ENCODE measurements at regions not wholly inside any gene's neighbourhood (a gene's known extent, or its start where the extent isn't known, plus 50 kb on each side); places are given as distances from the start of the nearest gene placed in this dataset.

GRCh38 chr5:116675626-116675910 is 100.9 kb upstream of the SEMA6A start:
- BruUV-seq (replicated peaks), result no TSS peak
- no peaks in the 10 kb centered on the region for H4K20me1 ChIP-seq (ENCODE audit: insufficient read depth)
- H3F3A ChIP-seq (ENCODE audit: insufficient read depth, low read depth), result no peaks in the 10 kb centered on the region
- H3K4me1 ChIP-seq (replicated peaks; ENCODE audit: insufficient read depth), result no peaks in the 10 kb centered on the region
- TF ChIP-seq CTCF (conservative IDR thresholded peaks at IDR 0.05) (no peak), EZH2 (IDR thresholded peaks at IDR 0.05; ENCODE audit: low read depth) (no peak)
- POLR2A ChIA-PET (ENCODE audit: unreplicated experiment), result no interaction called here
- no peaks in the 10 kb centered on the region for H3K27me3 ChIP-seq (ENCODE audit: insufficient read depth, low read depth)
- no peaks in the 10 kb centered on the region for H3K9me3 ChIP-seq (ENCODE audit: insufficient read depth, low read depth)
- H3K4me3 ChIP-seq, result no peak overlapping the region
- no peak overlapping the region for H3K4me2 ChIP-seq
- H3K27ac ChIP-seq, result no peak overlapping the region
- H3K79me2 ChIP-seq (ENCODE audit: low read depth), result no peaks in the 10 kb centered on the region
- no peaks in the 10 kb centered on the region for H3K36me3 ChIP-seq (ENCODE audit: low read depth)
- H2AFZ ChIP-seq, result no peak overlapping the region
- CTCF ChIA-PET, result no interaction called here
- intact Hi-C loops (cut with micrococcal nuclease; ENCODE audit: unreplicated experiment), result no loop called here
- H3K9me2 ChIP-seq (ENCODE audit: insufficient read depth), result no peaks in the 10 kb centered on the region
- no peak for DNase-seq

DNA sequence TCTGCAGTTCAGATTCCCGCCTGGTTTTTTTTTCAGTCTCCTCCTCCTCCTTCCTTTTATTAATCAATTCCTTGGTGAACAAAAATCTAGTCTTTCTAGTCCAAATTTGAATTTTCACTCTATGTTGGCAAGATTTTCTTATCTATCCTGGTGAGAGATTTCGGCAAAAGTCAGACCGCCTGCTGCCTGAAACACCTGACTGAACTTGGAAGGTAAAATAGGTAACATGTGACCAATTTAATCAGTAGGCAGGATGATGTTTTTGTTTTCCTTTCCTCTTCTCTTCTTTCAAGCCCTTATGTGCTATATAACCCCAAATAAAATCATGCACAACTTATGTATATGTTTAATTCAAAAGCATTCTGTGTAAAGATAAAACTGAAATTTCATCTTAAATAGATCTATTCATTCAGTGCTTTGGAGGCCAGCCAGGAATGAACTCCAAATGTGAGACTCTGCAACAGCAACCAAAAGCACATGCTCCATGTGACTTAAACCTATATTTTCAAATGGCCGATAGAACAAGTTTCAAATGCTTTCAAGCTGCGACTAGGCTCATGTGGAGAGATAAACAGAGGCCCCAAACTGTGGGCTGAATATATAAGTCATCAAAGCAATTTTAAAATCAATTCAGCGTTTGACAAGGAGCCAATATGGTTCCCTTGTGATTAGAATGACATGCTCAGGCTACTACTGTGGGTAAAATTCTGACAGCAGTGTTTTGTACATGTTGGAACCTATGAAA is 100.4 kb upstream of the SEMA6A start:
- Histone ChIP-seq H2AFZ (no peak overlapping the region), H3K27ac (no peak overlapping the region), H3K4me1 (replicated peaks; ENCODE audit: insufficient read depth) (no peaks in the 10 kb centered on the region), H3K9me2 (ENCODE audit: insufficient read depth) (no peaks in the 10 kb centered on the region), H4K20me1 (ENCODE audit: insufficient read depth) (no peaks in the 10 kb centered on the region), H3K4me3 (no peak overlapping the region), H3K36me3 (ENCODE audit: low read depth) (no peaks in the 10 kb centered on the region), H3F3A (ENCODE audit: insufficient read depth, low read depth) (no peaks in the 10 kb centered on the region), H3K9me3 (ENCODE audit: insufficient read depth, low read depth) (no peaks in the 10 kb centered on the region), H3K27me3 (ENCODE audit: insufficient read depth, low read depth) (no peaks in the 10 kb centered on the region), H3K79me2 (ENCODE audit: low read depth) (no peaks in the 10 kb centered on the region), H3K4me2 (no peak overlapping the region)
- DNase-seq, result no peak
- CTCF ChIA-PET, result no interaction called here
- intact Hi-C loops (cut with micrococcal nuclease; ENCODE audit: unreplicated experiment), result no loop called here
- BruUV-seq (replicated peaks), result no TSS peak
- TF ChIP-seq CTCF (conservative IDR thresholded peaks at IDR 0.05) (no peak), EZH2 (IDR thresholded peaks at IDR 0.05; ENCODE audit: low read depth) (no peak)
- POLR2A ChIA-PET (ENCODE audit: unreplicated experiment), result no interaction called here

DNA sequence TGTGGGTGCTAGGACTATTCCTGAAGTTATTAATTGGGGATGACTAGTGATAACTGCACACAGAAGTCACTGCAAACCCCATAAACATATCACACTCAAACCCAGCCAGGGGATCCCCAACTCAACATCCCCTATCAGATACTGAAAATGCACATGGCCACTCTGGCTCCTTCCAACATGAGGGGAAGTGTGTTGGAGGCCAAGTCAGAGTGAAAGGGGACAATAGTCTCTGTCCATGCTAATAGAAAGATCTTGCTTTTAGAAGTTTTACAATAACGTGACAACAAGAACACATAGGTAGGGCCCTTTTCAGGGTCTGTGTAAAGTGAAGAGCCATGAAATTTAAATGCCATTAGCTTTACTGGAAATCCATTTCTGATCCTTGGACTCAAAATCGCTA is 98.8 kb upstream of the SEMA6A start:
- H3K4me3 ChIP-seq, result no peak overlapping the region
- H3K27me3 ChIP-seq (ENCODE audit: insufficient read depth, low read depth), result no peaks in the 10 kb centered on the region
- H2AFZ ChIP-seq, result no peak overlapping the region
- H3K36me3 ChIP-seq (ENCODE audit: low read depth), result no peaks in the 10 kb centered on the region
- no peaks in the 10 kb centered on the region for H3F3A ChIP-seq (ENCODE audit: insufficient read depth, low read depth)
- no peak overlapping the region for H3K4me2 ChIP-seq
- TF ChIP-seq EZH2 (IDR thresholded peaks at IDR 0.05; ENCODE audit: low read depth), result no peak
- no peak for TF ChIP-seq CTCF (conservative IDR thresholded peaks at IDR 0.05)
- no peaks in the 10 kb centered on the region for H4K20me1 ChIP-seq (ENCODE audit: insufficient read depth)
- no peaks in the 10 kb centered on the region for H3K4me1 ChIP-seq (replicated peaks; ENCODE audit: insufficient read depth)
- no peak for DNase-seq
- H3K9me2 ChIP-seq (ENCODE audit: insufficient read depth), result no peaks in the 10 kb centered on the region
- no TSS peak for BruUV-seq (replicated peaks)
- H3K9me3 ChIP-seq (ENCODE audit: insufficient read depth, low read depth), result no peaks in the 10 kb centered on the region
- intact Hi-C loops (cut with micrococcal nuclease; ENCODE audit: unreplicated experiment), result no loop called here
- no peak overlapping the region for H3K27ac ChIP-seq
- POLR2A ChIA-PET (ENCODE audit: unreplicated experiment), result no interaction called here
- CTCF ChIA-PET, result no interaction called here
- no peaks in the 10 kb centered on the region for H3K79me2 ChIP-seq (ENCODE audit: low read depth)
